GM13976 (cell line): ENCODE measurements at regions not wholly inside any gene's neighbourhood (a gene's known extent, or its start where the extent isn't known, plus 50 kb on each side); places are given as distances from the start of the nearest gene placed in this dataset.

Source experiments
- DNase-seq: peaks from one replicate; pipeline ENCODE4 v3.0.0; 2012; ENCODE audit warnings: low spot score
- CTCF ChIP-seq: IDR thresholded peaks from 2 replicates; pipeline ENCODE4 v1.5.1; 2012; ENCODE audit warnings: borderline replicate concordance, mild to moderate bottlenecking; ENCODE audit not compliant: insufficient read depth; ENCODE audit errors: extremely low read depth, missing control alignments, control extremely low read depth
- in situ Hi-C: fragments of 300-500 bp; cut with MboI; formaldehyde crosslinking; loops from one replicate; pipeline ENCODE4 v1.12.0; 2022; ENCODE audit warnings: low sequenced_read_pairs, mixed read lengths, inconsistent platforms; ENCODE audit not compliant: unreplicated experiment

- TF ChIP-seq CTCF: no peak
- in situ Hi-C loops: no loop called here
- no peak for DNase-seq
These were observed 55.0 kb upstream of the PCSK2 start for GRCh38 chr20:17171746-17172280.

- no peak for TF ChIP-seq CTCF
- in situ Hi-C loops: no loop called here
- no peak for DNase-seq
These were observed 53.9 kb upstream of the PCSK2 start for GRCh38 chr20:17172836-17173516.
